ENCODE measurements at regions not wholly inside any gene's neighbourhood (a gene's known extent, or its start where the extent isn't known, plus 50 kb on each side); places are given as distances from the start of the nearest gene placed in this dataset.

GRCh38 chr2:220134756-220135534, 507.5 kb downstream of the SLC4A3 start:
- 82 to 84% methylated on average over 6 of the region's 6 CpGs for WGBS, 2 donors
- TF ChIP-seq CTCF (IDR thresholded peaks at IDR 0.05) (no peak), POLR2A (IDR thresholded peaks at IDR 0.05) (no peak)

GRCh38 chr2:220143336-220143735, 515.9 kb downstream of the SLC4A3 start:
- no peak for TF ChIP-seq CTCF (IDR thresholded peaks at IDR 0.05)
- TF ChIP-seq POLR2A (IDR thresholded peaks at IDR 0.05) = no peak
- Histone ChIP-seq H3K27ac (no peak overlapping the region), H3K4me3 (replicated peaks in 1 of 3) (no peak overlapping the region), H3K27me3 (no peaks in the 10 kb centered on the region), H3K36me3 (no peaks in the 10 kb centered on the region), H3K9me3 (no peaks in the 10 kb centered on the region), H3K4me1 (no peaks in the 10 kb centered on the region)
- DNase-seq = no peak
- 80 to 81% methylated on average over 2 of the region's 2 CpGs for WGBS, 2 donors
- intact Hi-C loops (cut with DNase I) = no loop called here

More at GRCh38 chr2:220134756-220135534, 507.5 kb downstream of the SLC4A3 start:
- no peaks in the 10 kb centered on the region for H3K4me1 ChIP-seq
- no peaks in the 10 kb centered on the region for H3K27me3 ChIP-seq
- intact Hi-C loops (cut with DNase I) = no loop called here
- H3K36me3 ChIP-seq = no peaks in the 10 kb centered on the region
- no peak for DNase-seq
- no peak overlapping the region for H3K27ac ChIP-seq
- no peaks in the 10 kb centered on the region for H3K9me3 ChIP-seq
- H3K4me3 ChIP-seq (replicated peaks in 1 of 3) = no peak overlapping the region

GRCh38 chr2:220144411-220144810, 517.0 kb downstream of the SLC4A3 start:
- no peak for TF ChIP-seq POLR2A (IDR thresholded peaks at IDR 0.05)
- Histone ChIP-seq H3K4me3 (replicated peaks in 1 of 3) (no peak overlapping the region), H3K27me3 (no peaks in the 10 kb centered on the region), H3K9me3 (no peaks in the 10 kb centered on the region), H3K36me3 (no peaks in the 10 kb centered on the region), H3K27ac (no peak overlapping the region), H3K4me1 (no peaks in the 10 kb centered on the region)
- DNase-seq = no peak
- intact Hi-C loops (cut with DNase I) = no loop called here
- 81 to 89% methylated on average over 2 of the region's 2 CpGs for WGBS, 2 donors

- Histone ChIP-seq H3K4me1 (no peaks in the 10 kb centered on the region), H3K27me3 (no peaks in the 10 kb centered on the region), H3K9me3 (no peaks in the 10 kb centered on the region), H3K27ac (no peak overlapping the region), H3K36me3 (no peaks in the 10 kb centered on the region), H3K4me3 (replicated peaks in 1 of 3) (no peak overlapping the region)
- DNase-seq = no peak
- intact Hi-C loops (cut with DNase I) = no loop called here
- 79 to 82% methylated on average over 7 of the region's 7 CpGs for WGBS, 2 donors
- TF ChIP-seq POLR2A (IDR thresholded peaks at IDR 0.05) = no peak
- no peak for TF ChIP-seq CTCF (IDR thresholded peaks at IDR 0.05)
Measured at GRCh38 chr2:220147161-220148038, 520.0 kb downstream of the SLC4A3 start.

- no peak overlapping the region for H3K27ac ChIP-seq
- 87 to 90% methylated on average over 9 of the region's 9 CpGs for WGBS, 2 donors
- H3K9me3 ChIP-seq = no peaks in the 10 kb centered on the region
- intact Hi-C loops (cut with DNase I) = no loop called here
- H3K36me3 ChIP-seq = no peaks in the 10 kb centered on the region
- TF ChIP-seq POLR2A (IDR thresholded peaks at IDR 0.05) = no peak
- no peak for TF ChIP-seq CTCF (IDR thresholded peaks at IDR 0.05)
- no peak overlapping the region for H3K4me3 ChIP-seq (replicated peaks in 1 of 3)
- no peaks in the 10 kb centered on the region for H3K27me3 ChIP-seq
- DNase-seq = no peak
- H3K4me1 ChIP-seq = no peaks in the 10 kb centered on the region
Measured at GRCh38 chr2:220148471-220149248, 521.2 kb downstream of the SLC4A3 start.

Measured in thyroid gland (tissue), 4 donors.